Tibial nerve (tissue), 4 donors: ENCODE measurements at regions not wholly inside any gene's neighbourhood (a gene's known extent, or its start where the extent isn't known, plus 50 kb on each side); places are given as distances from the start of the nearest gene placed in this dataset.

Experiments
- EP300 ChIP-seq, 2 donors: sonication (generic); formaldehyde crosslinking; IDR thresholded peaks; one replicate each; pipeline ENCODE4 v1.6.1; 2017; ENCODE audit warnings: antibody characterized with exemption in 2 of 2, mild to moderate bottlenecking in 1 of 2
- POLR2A ChIP-seq, 2 donors: fragments of 450-650 bp; IDR thresholded peaks; one replicate each; pipeline ENCODE4 v1.6.1; 2017; ENCODE audit warnings: antibody characterized with exemption in 2 of 2, mild to moderate bottlenecking in 2 of 2, moderate library complexity in 2 of 2
- TF ChIP-seq, protein P1 (sequence below), 5 experiments: fragments of 200-600 bp in 3 of 5; fragments of 450-650 bp in 2 of 5; sonication (generic) in 3 of 5; IDR thresholded peaks; one replicate each; pipeline ENCODE4 v1.5.1; 2016 to 2019; ENCODE audit warnings: antibody characterized with exemption in 5 of 5, mild to moderate bottlenecking in 3 of 5, moderate library complexity in 2 of 5

- TF ChIP-seq POLR2A (IDR thresholded peaks at IDR 0.05) (no peak), EP300 (IDR thresholded peaks at IDR 0.05) (no peak)
- TF ChIP-seq, protein P1, sequence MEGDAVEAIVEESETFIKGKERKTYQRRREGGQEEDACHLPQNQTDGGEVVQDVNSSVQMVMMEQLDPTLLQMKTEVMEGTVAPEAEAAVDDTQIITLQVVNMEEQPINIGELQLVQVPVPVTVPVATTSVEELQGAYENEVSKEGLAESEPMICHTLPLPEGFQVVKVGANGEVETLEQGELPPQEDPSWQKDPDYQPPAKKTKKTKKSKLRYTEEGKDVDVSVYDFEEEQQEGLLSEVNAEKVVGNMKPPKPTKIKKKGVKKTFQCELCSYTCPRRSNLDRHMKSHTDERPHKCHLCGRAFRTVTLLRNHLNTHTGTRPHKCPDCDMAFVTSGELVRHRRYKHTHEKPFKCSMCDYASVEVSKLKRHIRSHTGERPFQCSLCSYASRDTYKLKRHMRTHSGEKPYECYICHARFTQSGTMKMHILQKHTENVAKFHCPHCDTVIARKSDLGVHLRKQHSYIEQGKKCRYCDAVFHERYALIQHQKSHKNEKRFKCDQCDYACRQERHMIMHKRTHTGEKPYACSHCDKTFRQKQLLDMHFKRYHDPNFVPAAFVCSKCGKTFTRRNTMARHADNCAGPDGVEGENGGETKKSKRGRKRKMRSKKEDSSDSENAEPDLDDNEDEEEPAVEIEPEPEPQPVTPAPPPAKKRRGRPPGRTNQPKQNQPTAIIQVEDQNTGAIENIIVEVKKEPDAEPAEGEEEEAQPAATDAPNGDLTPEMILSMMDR (IDR thresholded peaks at IDR 0.05), result no peak
These were observed 617.1 kb downstream of the EPM2A start for GRCh38 chr6:145118224-145118623.
